HepG2 (cell line): ENCODE measurements at regions not wholly inside any gene's neighbourhood (a gene's known extent, or its start where the extent isn't known, plus 50 kb on each side); places are given as distances from the start of the nearest gene placed in this dataset.
A peak's percentile ranks its signal among the peaks of the same experiment; 100 is the strongest.

Experiments
- ATAC-seq: fragments of 200-7000 bp; cut with Tn5 transposase; 3 replicates; pipeline ENCODE4 v1.9.1; 2020; ENCODE audit warnings: mild to moderate bottlenecking, moderate library complexity
- BruUV-seq: library from RNA; stranded (reverse); fragments of 400-500 nt; replicated peaks from 2 replicates; lab custom pipeline; 2021; lab: Mats Ljungman, UMichigan
- CTCF ChIA-PET: fragments of 300-600 bp; formaldehyde crosslinking; extraction: SDS; loops from one replicate; lab custom pipeline; 2021; ENCODE audit warnings: low total read pairs, inconsistent platforms, low intra/inter-chr PET ratio; lab: Yijun Ruan, JAX
- POLR2A ChIA-PET: fragments of 350-600 bp; sonication (Branson Sonifier 250); formaldehyde crosslinking; loops from one replicate; lab custom pipeline; 2020; ENCODE audit warnings: antibody characterized with exemption, inconsistent platforms; lab: Yijun Ruan, JAX
- DNase-seq: peaks from one replicate; pipeline ENCODE4 v3.0.0-alpha.2; 2015; ENCODE audit warnings: low spot score
- FAIRE-seq: peaks from 3 replicates; lab custom pipeline; 2011; peaks lifted over from hg19 to GRCh38; lab: Jason Lieb, UNC
- H2AFZ ChIP-seq: one replicate; pipeline ENCODE4 v1.6.1; 2011; ENCODE audit warnings: low read length, inconsistent platforms
- H3K27ac ChIP-seq: fragments of 300-600 bp; 3 replicates; pipeline ENCODE4 v1.8.0; 2011; ENCODE audit warnings: mixed run types, mild to moderate bottlenecking, mixed read lengths, low read length, inconsistent platforms; ENCODE audit not compliant: insufficient read depth; ENCODE audit errors: extremely low read length
- H3K27me3 ChIP-seq, 2 experiments: fragments of 200-600 bp in 1 of 2; 2 replicates in 1 of 2; 3 replicates in 1 of 2; pipeline versions ENCODE4 v1.6.0 to v1.8.0; 2011; ENCODE audit warnings: low read length in 2 of 2, mild to moderate bottlenecking in 2 of 2, moderate library complexity in 2 of 2, inconsistent platforms in 1 of 2; ENCODE audit not compliant: insufficient read depth in 2 of 2, control insufficient read depth in 1 of 2
- H3K36me3 ChIP-seq, 2 experiments: fragments of 200-600 bp in 1 of 2; replicated peaks in 1 of 2; 2 replicates in 1 of 2; 3 replicates in 1 of 2; pipeline versions ENCODE4 v1.5.1 to v1.8.0; 2011; ENCODE audit warnings: low read length in 2 of 2, inconsistent platforms in 1 of 2; ENCODE audit not compliant: insufficient read depth in 2 of 2, control insufficient read depth in 1 of 2
- H3K4me1 ChIP-seq: 2 replicates; pipeline ENCODE4 v1.5.1; 2012; ENCODE audit warnings: low read length, inconsistent platforms; ENCODE audit not compliant: insufficient read depth
- H3K4me2 ChIP-seq: 2 replicates; pipeline ENCODE4 v1.6.0; 2011; ENCODE audit warnings: low read depth, low read length, inconsistent platforms
- H3K4me3 ChIP-seq, 3 experiments: fragments of 200-600 bp in 1 of 3; sonication (generic), shearing (Covaris generic) in 1 of 3; replicated peaks in 1 of 3; 2 replicates each; pipeline ENCODE4 v1.5.1; 2011 to 2016; ENCODE audit warnings: low read length in 3 of 3, inconsistent platforms in 2 of 3, low read depth in 2 of 3, mild to moderate bottlenecking in 2 of 3, control low read depth in 1 of 3, mixed read lengths in 1 of 3; ENCODE audit not compliant: insufficient read depth in 1 of 3
- H3K79me2 ChIP-seq: one replicate; pipeline ENCODE4 v1.6.1; 2011; ENCODE audit warnings: low read length, inconsistent platforms; ENCODE audit not compliant: insufficient read depth
- H3K9ac ChIP-seq: 2 replicates; pipeline ENCODE4 v1.6.0; 2011; ENCODE audit warnings: mild to moderate bottlenecking, low read depth, low read length, inconsistent platforms; ENCODE audit not compliant: insufficient read depth
- H3K9me3 ChIP-seq: 2 replicates; pipeline ENCODE4 v1.5.1; 2012; ENCODE audit warnings: mild to moderate bottlenecking, low read length
- H4K20me1 ChIP-seq: 2 replicates; pipeline ENCODE4 v1.6.0; 2011; ENCODE audit warnings: inconsistent platforms, mild to moderate bottlenecking, low read length, moderate library complexity; ENCODE audit not compliant: insufficient read depth
- ELF4 ChIP-seq: sonication (generic); formaldehyde crosslinking; IDR thresholded peaks from 2 replicates; pipeline ENCODE4 v1.5.0; 2020; ENCODE audit warnings: missing genetic modification reagents, mild to moderate bottlenecking, moderate library complexity, borderline replicate concordance
- GFI1 ChIP-seq: sonication (generic); formaldehyde crosslinking; IDR thresholded peaks from 2 replicates; pipeline ENCODE4 v1.5.0; 2020; ENCODE audit warnings: missing genetic modification reagents, mild to moderate bottlenecking, borderline replicate concordance
- HNRNPLL ChIP-seq: fragments of 200-400 bp; formaldehyde crosslinking; IDR thresholded peaks from 2 replicates; pipeline ENCODE4 v1.6.1; 2017; ENCODE audit warnings: mild to moderate bottlenecking, low read depth, low read length; ENCODE audit not compliant: poor library complexity, severe bottlenecking
- NBN ChIP-seq: fragments of 450-650 bp; conservative IDR thresholded peaks from 2 replicates; pipeline ENCODE4 v1.6.1; 2017
- TEAD2 ChIP-seq: sonication (generic); formaldehyde crosslinking; IDR thresholded peaks from 2 replicates; pipeline ENCODE4 v1.9.0; 2021; ENCODE audit warnings: missing genetic modification reagents
- ZNF17 ChIP-seq: sonication (generic); formaldehyde crosslinking; IDR thresholded peaks from 2 replicates; pipeline ENCODE4 v1.5.0; 2020; ENCODE audit warnings: mild to moderate bottlenecking, missing genetic modification reagents
- ZNF207 ChIP-seq: fragments of 450-650 bp; IDR thresholded peaks from 2 replicates; pipeline ENCODE4 v1.6.1; 2016; ENCODE audit warnings: antibody characterized with exemption, borderline replicate concordance
- ZNF3 ChIP-seq: IDR thresholded peaks from 2 replicates; pipeline ENCODE4 v1.7.0; 2017; ENCODE audit warnings: inconsistent platforms
- ZNF510 ChIP-seq: sonication (generic); formaldehyde crosslinking; IDR thresholded peaks from 2 replicates; pipeline ENCODE4 v1.4.0; 2020; ENCODE audit warnings: low read depth, mild to moderate bottlenecking, missing genetic modification reagents
- WGBS: methylation state at CpG from one replicate; pipeline ENCODE4 v1.1.6; 2017; ENCODE audit warnings: low lambda C conversion rate; 5-methylcytosine and 5-hydroxymethylcytosine counted together
- in situ Hi-C: cut with HindIII; loops from 2 replicates; pipeline ENCODE4 v1.10.0; 2017; ENCODE audit warnings: low pct_unique_long_range_greater_than_20kb; ENCODE audit not compliant: extremely low pct_ligation_motif_present
- intact Hi-C: fragments of 100-400 bp; cut with micrococcal nuclease; formaldehyde crosslinking; loops from one replicate; pipeline ENCODE4 v1.10.0; 2022; ENCODE audit not compliant: unreplicated experiment
- TF ChIP-seq, protein P1 (sequence below): sonication (generic); formaldehyde crosslinking; IDR thresholded peaks from 2 replicates; pipeline ENCODE4 v1.4.0; 2020; ENCODE audit warnings: missing genetic modification reagents, borderline replicate concordance
- TF ChIP-seq, protein P2 (sequence below): sonication (generic); formaldehyde crosslinking; IDR thresholded peaks from 2 replicates; pipeline ENCODE4 v1.5.0; 2020; ENCODE audit warnings: mild to moderate bottlenecking, missing genetic modification reagents, moderate library complexity
- TF ChIP-seq, protein P3 (sequence below): sonication (generic); formaldehyde crosslinking; IDR thresholded peaks from 2 replicates; pipeline ENCODE4 v1.5.0; 2020; ENCODE audit warnings: mild to moderate bottlenecking, missing genetic modification reagents
- TF ChIP-seq, protein P4 (sequence below): sonication (generic); formaldehyde crosslinking; IDR thresholded peaks from 2 replicates; pipeline ENCODE4 v1.8.1; 2023; ENCODE audit warnings: mild to moderate bottlenecking, inconsistent platforms, moderate library complexity, missing genetic modification reagents, borderline replicate concordance
- TF ChIP-seq, protein P5 (sequence below): sonication (generic); formaldehyde crosslinking; IDR thresholded peaks from 2 replicates; pipeline ENCODE4 v1.4.0; 2020; ENCODE audit warnings: low read depth, mild to moderate bottlenecking, missing genetic modification reagents

DNA sequence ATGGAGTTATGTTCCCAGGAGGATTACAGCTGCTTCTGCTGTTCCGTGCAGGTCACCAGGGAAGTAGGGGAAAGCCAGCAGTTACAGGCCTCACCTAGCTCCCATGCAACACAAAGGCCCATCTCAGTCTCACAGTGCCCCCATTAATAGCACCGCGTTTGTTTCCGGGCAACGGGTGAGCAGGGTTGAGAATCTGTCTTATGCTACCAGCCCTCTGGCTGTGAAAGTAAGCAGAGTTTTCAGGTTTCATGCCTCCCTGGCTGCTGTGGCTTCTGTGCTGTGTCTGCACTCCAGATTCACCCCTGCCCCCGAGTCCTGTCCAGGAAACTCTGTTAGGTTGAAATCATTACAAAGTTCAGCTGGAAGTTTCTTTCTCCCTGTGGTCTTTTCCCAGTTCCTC is 254.4 kb upstream of the GPR149 start (continued):
- TF ChIP-seq, protein P1, sequence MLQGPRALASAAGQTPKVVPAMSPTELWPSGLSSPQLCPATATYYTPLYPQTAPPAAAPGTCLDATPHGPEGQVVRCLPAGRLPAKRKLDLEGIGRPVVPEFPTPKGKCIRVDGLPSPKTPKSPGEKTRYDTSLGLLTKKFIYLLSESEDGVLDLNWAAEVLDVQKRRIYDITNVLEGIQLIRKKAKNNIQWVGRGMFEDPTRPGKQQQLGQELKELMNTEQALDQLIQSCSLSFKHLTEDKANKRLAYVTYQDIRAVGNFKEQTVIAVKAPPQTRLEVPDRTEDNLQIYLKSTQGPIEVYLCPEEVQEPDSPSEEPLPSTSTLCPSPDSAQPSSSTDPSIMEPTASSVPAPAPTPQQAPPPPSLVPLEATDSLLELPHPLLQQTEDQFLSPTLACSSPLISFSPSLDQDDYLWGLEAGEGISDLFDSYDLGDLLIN (CRISPR knock-in tag): no peak
- no peak for TF ChIP-seq ZNF3 (CRISPR knock-in tag)
- TF ChIP-seq ZNF510 (CRISPR knock-in tag): no peak
- no peak for TF ChIP-seq GFI1 (CRISPR knock-in tag)
- TF ChIP-seq NBN: no peak
- TF ChIP-seq ZNF17 (CRISPR knock-in tag): no peak
- TF ChIP-seq TEAD2 (CRISPR knock-in tag): no peak
- TF ChIP-seq HNRNPLL: no peak
- TF ChIP-seq ELF4 (CRISPR knock-in tag): no peak
- no peak for TF ChIP-seq ZNF207

DNA sequence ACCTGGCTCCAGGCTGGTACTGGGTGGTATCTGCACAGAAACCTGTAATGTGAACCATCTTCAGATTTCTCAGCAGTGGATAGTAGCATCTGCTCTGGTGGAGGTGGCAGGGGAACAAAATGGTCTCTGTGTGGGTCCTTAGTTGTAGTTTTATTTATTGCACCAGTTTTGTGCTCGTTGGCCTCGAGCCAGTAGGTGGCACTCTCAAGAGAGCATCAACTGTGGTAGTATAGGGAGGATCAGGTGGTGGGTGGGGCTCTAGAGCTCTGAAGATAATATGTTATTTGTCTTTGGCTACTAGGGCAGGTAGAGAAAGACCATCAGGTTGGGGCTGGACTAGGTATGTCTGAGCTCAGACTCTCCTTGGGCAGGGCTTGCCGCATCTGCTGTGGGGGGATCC is 254.0 kb upstream of the GPR149 start:
- H2AFZ ChIP-seq: no peak overlapping the region
- H3K27ac ChIP-seq: no peak overlapping the region
- FAIRE-seq (no peak), ATAC-seq (peak; percentile 56; the same call in 2 of the 3 replicates), DNase-seq (peak; percentile 5)
- no TSS peak for BruUV-seq
- H3K4me3 ChIP-seq: no peak overlapping the region
- H3K4me2 ChIP-seq: no peak overlapping the region
- ChIA-PET POLR2A (no interaction called here), CTCF (no interaction called here)
- TF ChIP-seq, protein P2, sequence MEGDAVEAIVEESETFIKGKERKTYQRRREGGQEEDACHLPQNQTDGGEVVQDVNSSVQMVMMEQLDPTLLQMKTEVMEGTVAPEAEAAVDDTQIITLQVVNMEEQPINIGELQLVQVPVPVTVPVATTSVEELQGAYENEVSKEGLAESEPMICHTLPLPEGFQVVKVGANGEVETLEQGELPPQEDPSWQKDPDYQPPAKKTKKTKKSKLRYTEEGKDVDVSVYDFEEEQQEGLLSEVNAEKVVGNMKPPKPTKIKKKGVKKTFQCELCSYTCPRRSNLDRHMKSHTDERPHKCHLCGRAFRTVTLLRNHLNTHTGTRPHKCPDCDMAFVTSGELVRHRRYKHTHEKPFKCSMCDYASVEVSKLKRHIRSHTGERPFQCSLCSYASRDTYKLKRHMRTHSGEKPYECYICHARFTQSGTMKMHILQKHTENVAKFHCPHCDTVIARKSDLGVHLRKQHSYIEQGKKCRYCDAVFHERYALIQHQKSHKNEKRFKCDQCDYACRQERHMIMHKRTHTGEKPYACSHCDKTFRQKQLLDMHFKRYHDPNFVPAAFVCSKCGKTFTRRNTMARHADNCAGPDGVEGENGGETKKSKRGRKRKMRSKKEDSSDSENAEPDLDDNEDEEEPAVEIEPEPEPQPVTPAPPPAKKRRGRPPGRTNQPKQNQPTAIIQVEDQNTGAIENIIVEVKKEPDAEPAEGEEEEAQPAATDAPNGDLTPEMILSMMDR (CRISPR knock-in tag): peak; percentile 28; the same call in 1 of the 2 replicates
- TF ChIP-seq, protein P3, sequence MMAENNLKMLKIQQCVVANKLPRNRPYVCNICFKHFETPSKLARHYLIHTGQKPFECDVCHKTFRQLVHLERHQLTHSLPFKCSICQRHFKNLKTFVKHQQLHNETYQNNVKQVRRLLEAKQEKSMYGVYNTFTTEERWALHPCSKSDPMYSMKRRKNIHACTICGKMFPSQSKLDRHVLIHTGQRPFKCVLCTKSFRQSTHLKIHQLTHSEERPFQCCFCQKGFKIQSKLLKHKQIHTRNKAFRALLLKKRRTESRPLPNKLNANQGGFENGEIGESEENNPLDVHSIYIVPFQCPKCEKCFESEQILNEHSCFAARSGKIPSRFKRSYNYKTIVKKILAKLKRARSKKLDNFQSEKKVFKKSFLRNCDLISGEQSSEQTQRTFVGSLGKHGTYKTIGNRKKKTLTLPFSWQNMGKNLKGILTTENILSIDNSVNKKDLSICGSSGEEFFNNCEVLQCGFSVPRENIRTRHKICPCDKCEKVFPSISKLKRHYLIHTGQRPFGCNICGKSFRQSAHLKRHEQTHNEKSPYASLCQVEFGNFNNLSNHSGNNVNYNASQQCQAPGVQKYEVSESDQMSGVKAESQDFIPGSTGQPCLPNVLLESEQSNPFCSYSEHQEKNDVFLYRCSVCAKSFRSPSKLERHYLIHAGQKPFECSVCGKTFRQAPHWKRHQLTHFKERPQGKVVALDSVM (CRISPR knock-in tag): no peak
- TF ChIP-seq, protein P4, sequence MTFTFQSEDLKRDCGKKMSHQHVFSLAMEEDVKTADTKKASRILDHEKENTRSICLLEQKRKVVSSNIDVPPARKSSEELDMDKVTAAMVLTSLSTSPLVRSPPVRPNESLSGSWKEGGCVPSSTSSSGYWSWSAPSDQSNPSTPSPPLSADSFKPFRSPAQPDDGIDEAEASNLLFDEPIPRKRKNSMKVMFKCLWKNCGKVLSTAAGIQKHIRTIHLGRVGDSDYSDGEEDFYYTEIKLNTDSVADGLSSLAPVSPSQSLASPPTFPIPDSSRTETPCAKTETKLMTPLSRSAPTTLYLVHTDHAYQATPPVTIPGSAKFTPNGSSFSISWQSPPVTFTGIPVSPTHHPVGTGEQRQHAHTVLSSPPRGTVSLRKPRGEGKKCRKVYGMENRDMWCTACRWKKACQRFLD (CRISPR knock-in tag): no peak
- TF ChIP-seq, protein P5, sequence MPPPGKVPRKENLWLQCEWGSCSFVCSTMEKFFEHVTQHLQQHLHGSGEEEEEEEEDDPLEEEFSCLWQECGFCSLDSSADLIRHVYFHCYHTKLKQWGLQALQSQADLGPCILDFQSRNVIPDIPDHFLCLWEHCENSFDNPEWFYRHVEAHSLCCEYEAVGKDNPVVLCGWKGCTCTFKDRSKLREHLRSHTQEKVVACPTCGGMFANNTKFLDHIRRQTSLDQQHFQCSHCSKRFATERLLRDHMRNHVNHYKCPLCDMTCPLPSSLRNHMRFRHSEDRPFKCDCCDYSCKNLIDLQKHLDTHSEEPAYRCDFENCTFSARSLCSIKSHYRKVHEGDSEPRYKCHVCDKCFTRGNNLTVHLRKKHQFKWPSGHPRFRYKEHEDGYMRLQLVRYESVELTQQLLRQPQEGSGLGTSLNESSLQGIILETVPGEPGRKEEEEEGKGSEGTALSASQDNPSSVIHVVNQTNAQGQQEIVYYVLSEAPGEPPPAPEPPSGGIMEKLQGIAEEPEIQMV (CRISPR knock-in tag): no peak
- H4K20me1 ChIP-seq: no peaks in the 10 kb centered on the region
- H3K4me1 ChIP-seq: no peaks in the 10 kb centered on the region
- intact Hi-C loops (loop anchor here (10.0 kb wide), 1 partner anchor 641 kb away; no protein-coding TSS in a partner anchor), in situ Hi-C loops (no loop called here)
- no peaks in the 10 kb centered on the region for H3K36me3 ChIP-seq
- H3K9me3 ChIP-seq: no peaks in the 10 kb centered on the region
- no peak overlapping the region for H3K9ac ChIP-seq
- no peaks in the 10 kb centered on the region for H3K79me2 ChIP-seq
- H3K27me3 ChIP-seq: no peaks in the 10 kb centered on the region
- WGBS: 0% methylated on average over 2 of the region's 3 CpGs
